ENCODE measurements at regions not wholly inside any gene's neighbourhood (a gene's known extent, or its start where the extent isn't known, plus 50 kb on each side); places are given as distances from the start of the nearest gene placed in this dataset.

GRCh38 chr6:30828027-30828962 lies 56.0 kb upstream of the DDR1 start (continued):
- TF ChIP-seq E4F1 (IDR thresholded peaks at IDR 0.05; ENCODE audit: borderline replicate concordance, partially characterized antibody), result no peak
- no peak for TF ChIP-seq NFYB (IDR thresholded peaks at IDR 0.05; ENCODE audit: insufficient read depth, low read depth, low read length)
- peak; percentile 63; the same call in 1 of the 2 replicates for TF ChIP-seq RB1 (IDR thresholded peaks at IDR 0.05; ENCODE audit: borderline replicate concordance)
- 0 out of 2 replicates have a peak, but pooled peaks have one; percentile 12 for TF ChIP-seq IRF3 (IDR thresholded peaks at IDR 0.05)
- TF ChIP-seq BHLHE40 (IDR thresholded peaks at IDR 0.05; ENCODE audit: borderline replicate concordance in 1 of 2, low read depth in 2 of 2, low read length in 1 of 2), result peak; percentile 39 to 44; a peak in 2 of 4 replicates
- peak in 1 of 2 experiments; percentile 11; a peak in 1 of 4 replicates for TF ChIP-seq IKZF2 (IDR thresholded peaks at IDR 0.05)
- TF ChIP-seq BACH1 (IDR thresholded peaks at IDR 0.05; ENCODE audit: borderline replicate concordance), result peak; percentile 44; the same call in 1 of the 2 replicates
- peak; percentile 29 for TF ChIP-seq SKIL (IDR thresholded peaks at IDR 0.05; ENCODE audit: low read depth, poor library complexity, severe bottlenecking)
- peak; percentile 31; the same call in 1 of the 2 replicates for TF ChIP-seq IKZF1 (conservative IDR thresholded peaks at IDR 0.05)

Measured in GM12878 (cell line).